GM12892 (cell line): ENCODE measurements at regions not wholly inside any gene's neighbourhood (a gene's known extent, or its start where the extent isn't known, plus 50 kb on each side); places are given as distances from the start of the nearest gene placed in this dataset.

Experiments
- POLR2A ChIP-seq: IDR thresholded peaks from 2 replicates; pipeline ENCODE4 v1.6.1; 2011; ENCODE audit warnings: low read depth, low read length, control low read depth
- POLR2AphosphoS5 ChIP-seq: IDR thresholded peaks from 2 replicates; pipeline ENCODE4 v1.6.1; 2011; ENCODE audit warnings: low read depth, low read length, control low read depth

- TF ChIP-seq POLR2AphosphoS5 (no peak), POLR2A (no peak)
These were observed 167.5 kb upstream of the ALCAM start for GRCh38 chr3:105199217-105199616.
